Middle frontal gyrus (tissue), 1 donor: ENCODE measurements at regions not wholly inside any gene's neighbourhood (a gene's known extent, or its start where the extent isn't known, plus 50 kb on each side); places are given as distances from the start of the nearest gene placed in this dataset.

Experiments
- DNase-seq: peaks from one replicate; pipeline ENCODE4 v3.0.0-alpha.2; 2015; ENCODE audit warnings: low spot score; ENCODE audit errors: extremely low spot score

DNA sequence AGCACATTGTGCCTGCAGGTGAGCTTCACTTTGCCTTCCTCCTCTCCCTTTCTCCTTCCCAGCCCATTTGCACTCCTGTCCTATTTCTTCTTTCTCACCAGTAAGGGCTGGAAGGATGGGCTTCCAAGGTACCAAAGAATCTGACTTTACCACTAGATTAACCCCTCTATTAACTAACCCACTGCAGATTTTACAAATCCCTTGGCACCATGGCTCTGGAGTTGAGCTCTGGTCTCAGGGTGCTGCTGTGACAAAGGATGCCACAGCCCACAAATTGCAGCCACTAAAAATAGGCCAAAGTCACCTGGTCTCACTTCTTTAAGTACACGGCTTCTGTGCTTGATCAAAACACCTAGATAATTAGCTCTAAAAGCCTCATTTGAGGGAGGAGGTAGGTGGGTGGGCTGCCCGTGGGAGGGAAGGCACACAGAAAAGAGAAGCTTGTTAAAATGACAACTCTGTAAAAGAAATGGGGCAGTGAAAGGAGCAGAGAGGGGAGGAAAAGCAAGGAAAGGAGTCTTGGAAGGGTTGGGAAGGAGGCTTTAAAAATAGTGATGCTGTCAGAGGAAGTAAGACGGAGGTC is 327.4 kb downstream of the DRD1 start:
- DNase-seq = no peak

DNA sequence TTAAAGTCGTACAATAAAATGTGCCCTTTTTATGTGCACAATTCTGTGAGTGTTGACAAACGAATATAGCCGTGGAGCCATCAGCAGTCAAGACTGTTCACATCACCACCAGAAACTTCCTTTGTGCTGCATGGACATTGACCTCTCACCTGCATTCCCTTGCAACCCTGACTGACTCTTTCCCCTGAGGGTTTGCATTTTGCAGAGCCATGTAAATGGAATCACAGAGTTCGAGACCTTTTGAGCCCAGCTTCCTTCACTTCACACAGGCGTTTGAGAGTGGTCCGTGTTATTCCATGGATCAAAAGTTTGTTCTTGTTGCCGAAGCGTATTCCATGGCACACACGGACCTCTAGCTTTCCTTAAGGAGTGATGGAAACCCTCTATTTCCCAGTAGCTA is 328.2 kb downstream of the DRD1 start:
- no peak for DNase-seq

DNA sequence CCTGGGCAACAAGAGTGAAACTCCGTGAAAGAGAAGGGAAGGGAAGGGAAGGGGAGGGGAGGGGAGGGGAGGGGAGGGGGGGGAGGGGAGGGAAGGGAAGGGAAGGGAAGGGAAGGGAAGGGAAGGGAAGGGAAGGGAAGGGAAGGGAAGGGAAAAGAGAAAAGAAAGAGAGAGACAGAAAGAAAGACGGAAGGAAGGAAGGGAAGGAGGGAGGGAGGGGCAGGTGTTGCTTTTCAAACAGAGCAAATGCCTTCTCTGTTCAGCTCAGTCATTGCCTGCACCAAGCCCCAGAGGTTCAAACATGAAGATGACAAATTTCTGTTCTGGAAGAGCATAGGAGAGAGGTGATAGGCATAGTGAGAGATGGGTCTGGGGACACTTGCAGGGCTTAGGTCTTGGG is 330.0 kb downstream of the DRD1 start:
- no peak for DNase-seq

DNA sequence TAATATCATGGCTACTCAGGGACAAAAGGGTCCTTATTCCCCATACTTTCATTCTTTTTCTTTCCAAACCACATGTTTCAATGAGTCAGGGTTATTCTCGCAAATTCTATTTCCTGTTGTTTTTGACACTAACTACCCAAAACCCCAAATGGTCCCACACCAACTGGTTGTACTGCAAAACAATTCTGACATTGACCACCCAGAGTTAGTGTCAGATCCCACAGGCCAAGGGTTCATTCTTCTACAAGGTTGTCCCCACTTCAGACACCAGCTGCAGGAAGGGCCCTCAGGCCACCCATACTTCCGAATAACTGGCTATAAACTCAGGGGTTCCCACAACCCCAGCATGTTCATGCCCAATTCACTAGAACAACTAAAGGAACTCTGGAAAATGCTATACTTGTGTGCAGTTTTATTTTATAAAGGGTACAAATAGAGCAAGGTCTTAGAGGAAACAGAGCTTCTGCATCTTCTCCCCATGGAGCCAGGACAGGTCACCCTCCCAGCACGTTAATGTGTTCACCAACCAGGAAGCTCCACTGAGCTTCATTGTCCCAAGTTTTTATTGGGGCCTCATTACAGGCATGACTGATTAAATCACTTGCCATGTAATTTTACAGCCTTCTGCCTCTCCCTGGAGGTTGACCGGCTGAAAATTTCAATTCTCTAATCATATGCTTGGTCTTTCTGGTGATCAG is 334.8 kb downstream of the DRD1 start:
- no peak for DNase-seq

DNA sequence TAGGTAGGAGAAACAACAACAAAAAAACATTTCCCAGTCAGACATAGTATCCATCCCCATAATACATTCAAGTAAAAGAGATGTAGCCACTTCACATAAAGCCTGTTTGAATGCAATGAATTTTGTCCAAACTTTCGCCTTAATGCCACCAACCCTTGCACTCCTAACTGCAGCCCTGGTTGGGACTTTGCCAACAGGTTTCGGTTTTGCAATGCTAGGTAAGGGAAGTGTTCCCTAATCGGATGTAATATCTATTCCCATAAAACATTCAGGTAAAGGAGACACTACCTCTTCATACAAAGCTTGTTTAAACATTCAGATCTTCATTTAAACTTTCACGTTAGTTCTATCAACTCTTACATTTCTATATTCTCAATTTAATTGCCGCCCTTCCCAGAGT is 336.1 kb downstream of the DRD1 start:
- DNase-seq = no peak

DNA sequence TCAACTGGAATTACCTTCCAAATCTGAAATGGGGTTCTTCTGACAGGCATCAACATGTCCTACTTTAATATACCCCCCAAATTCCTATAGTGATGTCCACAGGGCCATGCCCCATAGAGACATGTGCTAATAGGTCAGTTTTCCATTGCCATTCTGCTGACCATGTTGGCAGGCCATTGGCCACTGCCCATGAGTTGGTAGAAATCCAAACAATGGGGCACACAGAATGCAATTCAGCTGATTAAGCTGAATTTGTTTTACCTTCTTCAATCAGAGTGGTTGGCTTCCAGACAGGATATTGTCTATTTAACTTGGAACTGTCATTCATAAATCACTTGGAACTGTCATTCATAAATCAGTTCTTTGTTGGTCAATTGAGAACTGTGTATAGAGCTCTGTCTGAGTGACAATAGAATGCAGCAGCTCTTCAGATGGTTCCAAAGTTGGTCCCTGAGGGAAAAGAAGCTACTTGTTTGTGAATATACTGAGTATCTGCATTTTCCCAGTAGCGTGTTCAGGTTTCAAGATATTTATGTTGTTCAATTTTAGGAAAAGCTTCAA is 336.9 kb downstream of the DRD1 start:
- DNase-seq = no peak

DNA sequence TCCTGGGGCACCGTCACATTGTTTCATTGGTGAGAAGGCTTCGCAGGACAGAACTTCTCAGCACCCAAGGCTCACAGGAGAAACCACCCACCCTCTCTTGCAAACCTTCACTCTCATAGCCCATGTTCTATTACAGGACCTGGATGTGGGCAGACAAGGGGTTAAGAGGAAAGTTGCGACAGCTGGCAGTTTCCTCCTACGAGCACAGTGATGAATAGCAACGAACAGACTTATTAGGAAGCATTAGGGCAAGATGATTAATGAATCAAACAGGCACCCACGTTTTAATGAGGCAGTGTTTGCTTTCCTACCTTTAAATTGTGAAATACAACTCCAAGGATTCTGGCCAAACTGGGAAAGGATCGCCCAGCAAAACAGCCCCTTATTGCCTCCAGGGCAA is 339.3 kb downstream of the DRD1 start:
- DNase-seq = no peak

DNA sequence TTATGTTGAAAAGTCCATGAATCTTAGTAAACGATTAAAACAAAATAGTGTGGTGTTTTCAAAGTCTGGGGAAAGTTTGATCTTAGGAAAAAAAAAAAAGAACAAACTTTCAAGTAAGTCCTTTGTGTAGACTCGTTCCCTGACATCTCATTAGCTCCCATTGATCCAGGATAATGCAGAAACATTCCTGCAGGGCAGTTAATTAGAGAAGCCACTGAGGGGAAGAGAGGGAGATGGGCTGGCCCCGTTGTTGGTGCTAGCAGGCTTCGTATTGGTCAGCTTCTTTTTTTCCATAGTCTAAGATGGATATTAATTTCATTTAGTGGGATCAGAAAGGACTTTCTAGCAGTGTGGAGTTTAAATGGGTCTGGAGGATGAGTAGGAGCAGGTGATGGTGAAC is 340.2 kb downstream of the DRD1 start:
- no peak for DNase-seq

DNA sequence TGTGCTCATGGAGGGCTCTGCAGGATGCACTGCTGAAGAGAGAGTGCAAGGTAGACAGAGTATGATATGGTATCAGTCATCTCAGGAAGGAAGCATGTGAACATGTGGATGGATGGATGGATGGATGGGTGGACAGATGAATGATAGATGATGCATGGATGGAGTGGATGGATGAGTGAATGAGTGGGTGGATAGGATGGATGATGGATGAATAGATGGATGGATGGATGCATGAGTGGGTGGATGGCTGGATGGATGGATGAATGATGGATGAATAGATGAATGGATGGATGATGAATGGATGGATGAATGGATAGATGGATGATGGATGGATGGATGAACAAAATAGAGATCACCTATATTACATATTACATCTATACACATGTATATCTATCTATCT is 341.3 kb downstream of the DRD1 start:
- DNase-seq = no peak

DNA sequence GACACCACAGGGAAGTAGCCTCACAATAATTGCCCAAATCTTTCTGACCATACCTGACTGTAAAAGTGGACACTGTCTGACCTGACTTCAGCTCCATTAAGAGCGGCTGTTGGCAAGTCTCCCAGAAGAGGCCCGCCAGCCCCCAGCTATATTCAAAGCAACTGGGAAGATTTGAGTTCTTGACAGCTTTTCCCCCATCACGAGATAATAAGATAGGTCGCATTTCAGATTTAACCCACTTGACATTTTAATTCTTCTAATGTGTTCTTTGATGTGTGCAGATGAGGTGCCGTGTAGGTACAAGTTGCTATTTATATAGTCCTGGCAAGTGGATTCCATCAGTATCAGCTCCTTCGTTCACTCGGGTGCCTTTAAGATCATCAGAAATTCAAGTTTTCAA is 345.7 kb downstream of the DRD1 start:
- DNase-seq = no peak

DNA sequence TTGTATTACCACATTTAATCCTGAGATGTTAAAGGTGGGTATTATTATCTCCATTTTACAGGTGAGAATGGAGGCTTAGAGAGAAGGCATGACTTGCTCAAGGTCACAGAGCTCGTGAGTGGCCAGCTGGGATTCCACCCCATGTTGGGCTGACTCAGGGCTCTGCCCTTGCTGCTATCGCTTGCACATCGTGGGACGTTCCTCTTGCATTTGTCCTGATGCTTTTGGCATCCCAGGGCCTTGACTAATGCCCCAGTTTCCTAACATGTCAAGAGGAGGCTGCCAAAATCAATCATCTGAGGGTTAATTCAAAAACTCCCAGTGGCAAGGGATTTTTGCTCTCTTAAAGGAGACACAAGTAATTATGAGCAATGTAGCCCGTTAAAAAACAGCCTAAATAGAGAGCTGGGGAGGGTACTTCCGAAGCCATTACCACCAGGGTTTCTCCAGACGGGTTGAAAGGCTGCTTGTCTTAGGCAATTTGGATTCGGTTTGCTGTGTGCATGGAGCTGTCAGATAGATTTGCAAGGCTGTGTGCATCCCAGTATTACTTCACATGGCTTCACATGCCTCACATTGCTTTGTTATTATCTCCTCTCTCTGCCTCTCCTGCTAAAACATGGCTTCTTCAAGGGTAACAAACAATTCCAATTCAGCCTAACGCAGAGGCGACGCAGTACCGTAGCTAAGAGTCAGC is 347.4 kb downstream of the DRD1 start:
- no peak for DNase-seq

DNA sequence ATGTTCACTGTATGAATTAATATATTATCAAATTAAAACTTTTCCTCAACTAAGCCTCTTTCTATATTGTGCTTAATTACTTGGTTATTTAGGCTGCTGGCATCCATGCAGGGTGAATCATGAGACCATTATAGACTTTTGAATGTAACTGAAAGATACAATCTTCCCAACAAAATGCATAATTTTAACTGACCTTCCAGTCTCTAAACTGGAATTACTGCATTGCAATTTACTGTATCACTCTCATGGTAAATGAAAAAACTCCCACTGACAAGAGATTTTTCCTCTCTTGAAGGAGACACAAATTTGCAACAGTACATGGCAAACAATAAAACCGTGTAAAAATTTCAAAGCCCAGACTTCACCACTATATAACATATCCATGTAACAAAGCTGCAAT is 349.5 kb downstream of the DRD1 start:
- DNase-seq = no peak

DNA sequence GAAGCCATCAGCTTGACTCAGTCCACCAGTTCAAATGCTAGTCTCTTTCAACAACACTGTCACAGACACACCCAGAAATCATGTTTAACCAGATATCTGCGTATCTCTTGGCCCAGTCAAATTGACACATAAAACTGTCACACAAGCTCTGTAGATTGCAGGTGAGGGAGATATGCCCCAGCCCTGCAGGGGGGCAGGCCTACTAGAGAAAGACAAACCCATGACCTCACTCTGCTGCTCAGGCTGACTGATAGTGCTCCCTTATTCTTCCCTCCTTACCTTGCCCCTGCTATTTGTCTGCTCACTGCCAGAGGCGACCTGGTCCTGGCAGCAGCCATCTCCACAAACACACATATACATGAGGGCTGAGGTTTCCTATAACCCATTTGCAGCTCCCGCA is 351.3 kb downstream of the DRD1 start:
- no peak for DNase-seq

DNA sequence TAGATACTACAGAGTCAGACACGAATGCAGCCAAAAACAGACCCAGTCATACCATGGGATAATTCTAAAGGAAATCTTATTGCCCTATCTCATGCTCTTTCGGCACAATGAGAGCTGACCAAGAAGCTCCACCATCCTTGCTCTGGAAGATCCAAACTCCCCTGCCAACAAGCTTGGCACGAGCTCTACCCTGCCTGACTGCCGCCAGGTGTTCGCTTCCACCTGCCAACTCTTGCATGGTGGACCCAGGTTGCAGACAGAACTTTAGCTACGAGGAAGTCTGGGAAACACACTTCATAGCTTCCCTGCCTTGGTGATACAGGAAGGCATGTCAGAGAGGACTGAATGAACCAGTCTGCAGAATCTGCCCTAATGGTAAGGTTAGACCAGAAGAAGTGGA is 355.0 kb downstream of the DRD1 start:
- no peak for DNase-seq

DNA sequence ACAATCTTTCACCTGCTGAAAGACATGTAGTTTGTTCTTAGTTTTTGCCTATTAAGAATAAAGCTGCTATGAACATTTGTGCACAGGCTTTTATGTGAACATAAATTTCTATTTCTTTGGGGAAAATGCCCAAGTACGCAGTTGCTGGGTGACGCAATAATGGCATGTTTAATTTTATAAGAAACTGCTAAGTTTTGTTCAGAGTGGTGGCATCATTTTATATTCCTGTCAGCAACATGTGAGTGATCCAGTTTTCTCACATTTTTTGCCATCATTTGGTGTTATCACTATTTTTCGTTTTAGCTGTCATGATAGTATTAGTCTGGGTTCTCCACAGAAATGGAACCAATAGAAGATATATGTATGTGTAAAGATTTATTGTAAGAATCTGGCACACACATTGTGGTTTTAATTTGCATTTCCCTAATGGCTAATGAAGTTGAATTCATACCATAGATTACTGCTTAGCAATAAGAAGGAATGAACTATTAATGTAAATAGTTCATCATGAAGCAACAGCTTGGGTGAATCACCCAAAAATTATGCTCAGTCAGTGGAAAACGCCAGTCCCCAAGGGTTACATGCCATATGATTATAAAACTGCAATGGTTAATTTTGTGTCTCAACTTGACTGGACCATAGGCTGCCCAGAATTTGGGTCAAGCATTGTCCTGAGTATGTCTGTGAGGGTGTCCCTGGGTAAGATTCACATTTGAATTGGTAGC is 358.6 kb downstream of the MSX2 start:
- DNase-seq = no peak

DNA sequence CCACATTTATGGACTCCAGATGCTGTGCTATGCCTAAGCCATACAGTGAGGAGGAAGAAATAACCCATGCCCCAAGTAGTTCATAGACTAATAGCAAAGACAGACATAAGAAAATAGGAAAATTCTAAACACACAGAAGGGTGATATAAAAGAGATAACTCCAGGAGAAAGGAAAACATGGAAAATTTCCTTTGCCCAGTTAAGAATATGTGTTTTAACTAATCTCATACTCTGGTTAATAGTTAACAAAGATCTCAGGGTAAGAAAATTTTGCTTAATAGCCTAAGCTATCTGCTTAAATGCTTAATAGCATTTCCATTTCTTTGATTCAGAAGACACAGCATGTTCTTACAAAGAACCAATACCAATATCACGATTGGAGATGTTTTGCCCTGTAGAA is 358.0 kb downstream of the MSX2 start:
- no peak for DNase-seq

DNA sequence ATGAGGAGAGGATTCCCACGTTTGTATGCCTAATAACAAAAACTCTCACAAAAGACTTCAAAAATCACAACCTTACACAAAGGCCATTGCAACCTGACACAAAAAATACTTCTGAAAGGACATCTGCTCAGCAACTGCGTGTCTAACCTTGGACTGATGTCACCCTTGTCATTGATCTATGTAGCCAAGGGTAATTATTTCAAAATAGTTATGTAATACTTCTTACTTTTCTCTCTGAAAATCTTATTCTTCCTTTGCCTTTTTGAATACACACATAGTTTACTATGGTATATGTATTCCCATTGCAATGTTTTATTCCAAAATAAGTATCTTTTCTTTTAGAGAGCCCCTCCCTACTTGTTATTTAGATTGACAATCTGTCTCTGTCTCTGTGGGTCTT is 355.3 kb downstream of the MSX2 start:
- DNase-seq = no peak

DNA sequence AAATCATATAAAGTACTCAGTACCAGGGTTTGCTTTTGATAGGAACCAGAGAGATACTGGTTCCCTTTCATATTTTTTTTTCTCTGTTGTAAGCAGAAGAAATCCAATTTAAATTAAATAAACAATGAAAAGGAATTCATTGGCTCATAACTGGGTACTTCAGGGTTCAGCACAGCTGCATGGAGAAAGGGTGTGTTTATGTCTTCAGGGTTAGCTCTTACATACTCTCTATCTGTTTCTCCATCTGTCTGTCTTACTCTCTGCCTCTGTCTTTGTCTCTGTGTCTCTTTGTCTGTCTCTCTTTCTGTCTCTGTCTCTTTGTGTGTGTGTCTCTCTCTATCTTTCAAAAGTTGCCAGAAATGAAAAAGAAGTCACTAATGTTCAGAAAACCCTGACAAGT is 345.9 kb downstream of the MSX2 start:
- DNase-seq = no peak

DNA sequence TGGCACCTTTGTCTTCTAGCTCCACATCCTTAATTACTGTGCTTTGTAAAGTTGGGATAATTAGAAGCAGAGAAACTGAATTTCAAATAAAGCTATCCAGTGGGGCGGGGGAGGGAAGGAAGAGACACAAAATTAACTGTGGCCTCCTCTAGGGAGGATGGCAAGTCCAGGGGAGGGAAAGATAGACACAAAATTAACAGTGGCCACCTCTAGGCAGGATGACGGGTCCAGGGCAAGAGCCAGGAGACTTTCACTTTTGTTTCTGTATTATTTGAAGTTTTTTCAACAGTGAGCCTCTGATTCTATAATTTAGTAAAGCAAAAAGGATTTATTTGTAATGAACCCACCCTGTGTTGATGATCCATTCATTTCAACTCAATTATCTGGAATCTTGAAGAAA is 335.9 kb downstream of the MSX2 start:
- no peak for DNase-seq

DNA sequence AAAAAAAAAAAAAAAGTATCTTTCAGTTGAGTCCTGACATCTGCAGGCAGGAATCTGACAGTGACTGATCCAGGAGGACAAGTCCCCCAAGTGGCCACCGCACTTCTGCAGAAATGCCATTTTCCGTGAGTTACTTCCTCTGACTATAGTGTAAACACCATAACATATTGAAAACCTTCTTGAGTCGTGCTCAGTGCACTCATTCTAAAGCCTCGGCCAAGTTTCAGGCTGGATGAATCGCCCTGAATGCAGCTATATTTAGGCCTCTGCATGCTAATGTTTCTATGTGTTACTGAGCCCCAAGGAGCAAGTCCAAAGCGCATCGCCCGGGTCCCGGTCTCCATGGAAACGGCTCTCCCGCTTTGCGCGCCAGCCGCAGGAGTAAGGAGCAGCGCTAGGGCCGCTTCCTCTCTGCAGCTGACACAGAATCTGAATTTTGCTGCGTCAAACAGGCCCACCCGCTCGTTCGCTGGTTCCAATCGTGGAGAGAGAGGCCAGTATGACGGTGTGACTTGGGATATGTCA is 335.4 kb downstream of the MSX2 start:
- peak; percentile 89 for DNase-seq

DNA sequence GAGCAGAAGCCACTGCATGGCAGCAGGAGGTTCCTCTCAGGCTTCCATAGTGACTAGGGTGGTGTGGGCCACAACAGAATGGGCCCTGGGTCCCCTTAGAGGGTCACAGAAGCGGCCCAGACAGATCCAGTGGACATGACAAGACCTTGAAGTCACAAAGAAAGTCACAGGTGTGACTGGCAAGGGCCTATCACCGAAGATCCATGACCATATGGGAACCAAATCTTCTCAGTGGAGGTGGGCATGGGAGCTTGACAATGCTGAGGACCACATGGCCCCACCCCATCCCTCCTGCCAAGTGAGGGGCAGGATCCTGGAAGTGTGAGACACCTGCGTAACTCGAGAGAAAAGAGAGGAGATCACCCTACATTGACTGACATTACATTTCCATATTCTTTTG is 332.4 kb downstream of the MSX2 start:
- no peak for DNase-seq

DNA sequence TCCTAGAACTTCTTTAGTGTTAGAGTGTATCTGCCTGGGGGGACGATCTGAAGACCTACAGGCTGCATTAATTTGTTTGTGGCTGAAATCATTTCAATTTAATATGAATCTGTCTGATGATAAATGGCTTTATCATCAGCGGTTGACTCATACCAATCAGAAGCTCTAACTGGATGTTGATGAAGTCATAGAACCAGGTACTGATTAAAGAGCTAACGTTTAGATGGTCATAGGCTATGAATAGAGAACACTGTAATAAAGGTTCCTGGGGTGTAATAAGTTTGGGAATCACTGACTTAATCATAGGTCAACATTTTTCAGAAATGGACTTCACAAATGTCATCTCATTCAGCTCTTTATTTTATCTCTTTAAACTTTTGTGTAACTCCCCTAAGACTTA is 329.9 kb downstream of the MSX2 start:
- DNase-seq = no peak
